ENCODE measurements at regions not wholly inside any gene's neighbourhood (a gene's known extent, or its start where the extent isn't known, plus 50 kb on each side); places are given as distances from the start of the nearest gene placed in this dataset.

- TF ChIP-seq CTCF (IDR thresholded peaks at IDR 0.05) (no peak), EP300 (IDR thresholded peaks at IDR 0.05) (no peak), POLR2A (IDR thresholded peaks at IDR 0.05) (no peak)
Measured at GRCh38 chr2:39914949-39915348, 135.9 kb upstream of the THUMPD2 start.

Data from ovary (tissue), 3 donors.